DMS53 (cell line): ENCODE measurements at regions not wholly inside any gene's neighbourhood (a gene's known extent, or its start where the extent isn't known, plus 50 kb on each side); places are given as distances from the start of the nearest gene placed in this dataset.

Experiments
- DNase-seq: peaks from one replicate; lab custom pipeline; 2025; lab: John Stamatoyannopoulos, UW

DNA sequence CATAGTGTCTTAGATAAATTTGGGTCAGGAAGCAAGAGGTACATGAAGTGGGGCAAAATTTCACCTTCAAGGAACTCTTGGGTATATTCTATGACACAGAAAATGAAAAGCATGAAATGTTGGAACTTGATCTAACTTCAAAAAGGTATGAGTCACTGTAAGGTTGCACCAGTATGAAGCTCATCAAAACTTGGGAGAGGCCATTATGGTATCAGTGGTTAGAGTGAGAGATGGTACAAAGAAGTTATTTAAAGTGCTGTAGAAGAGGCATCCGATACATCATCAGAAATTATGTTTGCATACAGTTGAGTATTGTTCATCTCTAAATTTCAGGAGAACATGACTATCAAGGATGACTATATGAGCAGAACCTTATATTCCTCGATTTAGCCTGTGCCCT, 302.9 kb upstream of the SUCLG2 start:
- no peak for DNase-seq

GRCh38 chr3:67947808-67948508, 293.5 kb upstream of the SUCLG2 start:
- DNase-seq, result peak; percentile 72

- no peak for DNase-seq
Measured at GRCh38 chr3:67946436-67946835, 292.0 kb upstream of the SUCLG2 start.

DNA sequence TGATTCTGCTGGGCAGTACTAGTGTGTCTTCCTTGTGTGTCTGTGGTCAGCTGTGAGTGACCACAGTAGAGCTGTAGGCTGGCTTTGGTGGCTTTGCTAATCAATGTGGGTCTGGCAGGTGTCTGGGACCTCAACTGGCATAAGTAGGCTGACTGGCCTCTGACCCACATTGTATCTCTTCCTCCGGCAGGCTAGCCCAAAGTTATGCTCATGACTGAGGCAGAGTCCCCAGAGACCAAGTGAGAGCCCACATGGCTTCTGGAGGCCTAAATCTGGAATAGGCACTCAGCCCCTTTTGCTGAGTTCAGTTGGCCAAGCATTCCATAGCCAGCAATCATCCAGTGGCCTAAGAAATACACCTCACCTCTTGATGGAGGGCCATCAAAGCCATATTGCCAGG, 289.1 kb upstream of the SUCLG2 start:
- DNase-seq, result no peak

DNA sequence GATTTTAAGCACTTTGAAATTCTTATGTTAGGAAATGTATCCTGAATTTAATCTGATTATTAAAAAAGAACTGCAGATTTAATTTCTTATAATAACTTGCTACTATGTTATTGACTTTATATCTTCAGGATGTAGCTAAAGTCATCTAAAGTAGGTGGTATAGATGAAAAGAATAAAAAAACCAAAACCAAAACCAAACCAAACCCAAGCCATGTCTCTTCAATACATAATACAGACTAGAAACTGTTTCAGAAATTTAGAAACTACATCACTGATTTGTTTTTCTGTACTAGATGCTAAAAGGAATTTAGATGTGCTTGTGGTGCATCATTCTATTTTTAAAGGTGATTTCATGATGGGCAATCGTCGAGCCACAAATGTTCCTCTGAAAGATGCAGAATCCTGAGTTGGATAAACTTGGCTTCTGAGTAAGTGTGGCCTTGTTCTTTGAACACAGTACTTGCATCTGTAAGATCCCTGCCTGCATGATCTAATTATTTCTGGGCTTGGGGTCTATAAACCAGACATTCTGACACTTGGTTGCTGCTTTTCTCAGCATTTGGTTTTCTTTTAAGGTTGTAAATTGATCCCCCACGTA, 287.1 kb upstream of the SUCLG2 start:
- DNase-seq, result no peak

- DNase-seq, result peak; percentile 0
Measured at GRCh38 chr3:67940210-67940952, 286.0 kb upstream of the SUCLG2 start.

- DNase-seq, result no peak
Measured at GRCh38 chr3:67937498-67938118, 283.2 kb upstream of the SUCLG2 start.

DNA sequence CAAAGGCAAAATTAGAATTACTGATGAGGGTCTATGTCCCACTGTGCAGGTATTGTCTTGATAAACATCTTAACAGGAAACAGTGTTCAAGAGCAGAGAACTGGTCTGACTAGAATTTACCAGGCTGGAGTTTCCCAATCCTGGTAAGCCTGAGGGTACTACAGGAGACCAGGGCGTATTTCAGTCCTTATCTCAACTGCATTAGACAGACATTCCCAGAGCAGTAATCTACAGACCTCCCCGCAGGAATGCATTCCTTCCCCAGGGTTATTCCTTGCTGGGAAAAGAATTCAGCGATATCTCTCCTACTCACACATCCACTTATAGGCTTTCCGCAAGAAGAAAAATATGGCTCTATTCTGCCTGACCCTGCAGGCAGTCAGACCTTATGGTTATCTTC, 276.0 kb upstream of the SUCLG2 start:
- peak; percentile 0 for DNase-seq

DNA sequence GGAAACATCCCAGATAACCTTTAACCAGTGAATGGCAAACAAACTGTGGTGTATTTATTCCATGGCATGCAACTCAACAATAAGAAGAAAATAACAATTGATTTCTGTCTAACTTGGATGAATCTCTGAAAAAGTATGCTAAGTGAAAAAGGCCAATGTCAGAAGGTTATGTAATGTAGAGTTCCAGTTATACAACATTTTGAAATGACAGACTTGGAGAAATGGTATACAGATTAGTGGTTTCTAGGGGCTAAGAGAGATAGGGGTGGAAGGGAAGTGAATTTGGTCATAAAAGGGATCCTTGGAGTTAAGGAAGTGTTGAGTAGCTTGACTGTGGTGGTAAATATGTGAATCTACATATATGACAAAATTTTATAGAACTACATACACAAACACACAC, 269.4 kb upstream of the SUCLG2 start:
- no peak for DNase-seq

DNA sequence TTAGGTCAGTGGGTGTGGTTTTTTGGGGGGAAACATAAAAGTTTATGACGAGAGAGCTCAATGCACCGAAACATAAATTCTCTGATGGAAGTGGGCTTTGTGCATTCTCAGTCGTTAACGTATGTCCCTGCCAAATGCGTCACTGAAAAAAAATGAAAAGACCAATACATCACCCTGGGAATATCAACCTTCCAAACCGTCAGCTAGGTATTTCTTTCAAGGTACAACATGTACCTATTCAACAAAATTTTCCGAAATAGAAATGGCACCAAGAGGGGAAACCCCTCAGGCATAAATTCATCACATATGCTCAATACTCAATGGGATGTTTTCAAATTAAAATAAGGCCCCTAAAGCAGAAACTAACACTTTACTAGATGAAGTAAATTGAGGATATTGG, 266.6 kb upstream of the SUCLG2 start:
- DNase-seq, result no peak

- no peak for DNase-seq
Measured at GRCh38 chr3:67920311-67920710, 265.9 kb upstream of the SUCLG2 start.

DNA sequence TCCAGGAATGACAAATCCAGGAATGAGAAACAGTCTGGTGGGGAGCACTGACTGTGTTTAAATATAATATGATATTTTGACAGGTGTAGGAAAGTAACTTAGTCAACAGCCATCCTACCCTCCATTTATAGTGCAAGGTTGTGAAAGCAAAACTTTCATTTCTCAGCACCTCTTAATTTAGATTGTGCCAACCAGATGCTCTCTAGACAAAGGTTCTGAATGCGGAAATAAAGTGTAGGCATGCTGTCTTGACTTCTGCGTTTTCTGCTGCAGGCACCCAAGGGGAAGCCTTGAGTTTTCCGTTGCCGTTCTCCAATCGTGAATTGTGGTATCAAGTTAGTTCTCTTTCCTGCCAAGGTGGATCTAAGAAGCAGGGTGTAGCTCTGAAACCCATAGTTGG, 261.9 kb upstream of the SUCLG2 start:
- no peak for DNase-seq

DNA sequence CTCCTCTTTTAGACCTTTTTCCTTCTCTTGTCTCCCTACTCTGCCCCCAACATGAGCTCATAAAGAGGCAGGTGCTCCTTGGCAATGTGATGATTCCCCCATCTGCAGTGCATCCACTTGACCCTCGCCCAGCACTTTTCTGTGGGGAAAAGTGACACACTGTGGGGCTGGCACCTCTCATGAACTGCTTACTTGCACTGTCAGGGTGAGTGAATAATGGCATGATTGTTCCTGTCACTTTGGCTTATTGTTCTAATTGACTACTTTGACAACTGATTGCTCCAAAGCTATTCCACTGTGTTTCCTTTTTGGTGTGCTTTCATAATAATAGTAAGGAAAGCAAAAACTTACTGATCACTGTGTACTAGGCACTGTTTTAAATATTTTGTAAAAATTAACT, 253.3 kb upstream of the SUCLG2 start:
- no peak for DNase-seq

DNA sequence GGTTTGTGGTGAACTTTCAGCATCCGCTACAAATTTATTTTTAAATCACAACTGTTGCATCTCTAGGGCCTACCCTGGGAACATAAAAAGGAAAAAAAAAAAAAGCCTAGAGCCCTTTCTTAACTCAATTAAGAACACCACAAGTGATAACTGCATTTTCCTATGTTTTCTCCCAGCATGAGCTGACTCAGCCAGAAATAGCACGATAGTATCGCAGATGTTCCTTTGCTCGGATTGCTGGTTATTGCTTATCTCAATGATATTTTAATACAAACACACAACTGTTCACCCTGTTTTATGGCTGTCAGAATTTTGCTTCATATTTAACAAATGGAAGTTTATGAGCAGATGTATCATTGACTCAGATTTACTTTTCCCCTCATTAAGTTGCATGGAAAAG, 251.8 kb upstream of the SUCLG2 start:
- DNase-seq, result no peak

DNA sequence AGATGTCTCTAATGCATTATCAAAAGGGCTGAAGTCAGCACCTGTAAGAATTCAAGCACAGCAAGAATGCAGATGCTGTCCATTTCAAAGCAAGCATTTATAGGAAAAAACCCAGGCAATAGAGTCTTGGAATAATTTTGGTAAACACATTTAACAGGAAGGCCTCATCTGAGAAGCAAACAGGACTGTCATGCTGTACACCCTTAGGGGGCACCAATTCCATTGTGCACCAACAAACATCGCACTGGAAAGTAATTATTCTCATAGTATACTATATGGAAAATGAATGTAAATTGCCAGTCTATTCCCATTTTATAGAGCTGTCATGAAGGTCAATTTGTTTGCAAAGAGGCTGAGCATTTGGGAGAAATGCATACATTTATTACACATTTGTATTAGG, 247.3 kb upstream of the SUCLG2 start:
- DNase-seq, result peak; percentile 1

DNA sequence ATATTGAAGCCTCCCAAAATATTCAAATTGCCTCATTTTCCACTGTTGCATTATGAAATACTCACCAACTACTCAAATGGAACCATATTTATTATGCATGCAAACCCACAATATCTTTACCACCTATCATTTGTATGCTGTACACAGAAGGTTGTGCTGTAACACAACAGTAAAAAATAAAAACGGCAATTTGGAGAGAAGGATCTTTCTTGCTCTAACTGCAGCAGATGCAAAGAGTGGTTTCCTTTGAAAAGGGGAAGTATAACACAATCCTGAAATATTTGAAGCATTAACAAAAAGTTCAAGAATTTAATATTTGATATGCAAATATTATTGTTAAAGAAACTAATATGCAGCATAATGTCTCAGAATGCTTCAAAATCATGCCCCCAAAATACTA, 244.5 kb upstream of the SUCLG2 start:
- no peak for DNase-seq

DNA sequence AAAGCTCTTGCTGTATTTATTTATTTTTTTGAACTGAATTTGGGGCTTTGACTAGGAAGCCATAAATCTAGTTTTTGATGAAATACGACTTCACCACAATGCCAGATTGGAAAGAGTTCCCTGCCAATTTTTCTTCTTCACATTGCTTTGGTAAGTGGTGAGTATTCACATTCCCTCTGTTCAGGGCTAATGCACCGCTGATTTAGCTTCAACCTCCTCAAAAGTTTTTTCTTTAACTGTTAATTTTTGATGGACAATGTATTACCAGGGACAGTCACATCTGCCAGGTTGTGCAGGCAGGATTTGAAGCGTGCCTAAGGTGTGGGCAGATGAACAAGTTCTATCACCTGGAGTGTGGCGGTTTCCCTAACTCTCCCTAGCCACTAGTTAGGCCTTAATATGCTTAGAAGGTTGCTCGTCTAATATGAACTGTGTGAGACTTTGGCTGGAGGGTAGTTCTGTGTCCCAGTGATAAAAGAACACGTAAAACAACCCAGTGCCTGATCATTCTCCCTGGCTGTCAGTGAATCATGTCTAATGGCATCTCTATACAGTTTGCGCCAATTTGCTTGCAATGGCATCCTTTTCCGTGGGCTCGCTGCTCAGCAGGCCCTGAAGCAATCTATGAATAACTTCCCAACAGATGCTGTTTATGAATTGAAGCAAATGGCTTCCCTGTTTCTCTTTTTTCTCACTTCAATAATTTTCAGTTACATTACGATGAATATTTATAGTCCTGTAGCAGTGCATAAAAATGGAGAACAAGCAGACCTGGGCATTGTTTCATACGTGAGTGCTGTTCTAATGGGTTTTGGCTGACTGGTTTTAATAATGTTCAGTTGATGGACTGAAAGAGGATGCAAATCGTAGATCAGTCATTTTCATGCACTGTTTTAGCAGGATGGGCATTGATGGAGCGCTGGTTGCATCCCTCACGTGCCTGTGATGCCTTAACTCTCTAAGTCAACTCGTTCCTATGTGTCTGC, 243.2 kb upstream of the SUCLG2 start:
- no peak for DNase-seq

- no peak for DNase-seq
Measured at GRCh38 chr3:67896130-67896529, 241.7 kb upstream of the SUCLG2 start.

DNA sequence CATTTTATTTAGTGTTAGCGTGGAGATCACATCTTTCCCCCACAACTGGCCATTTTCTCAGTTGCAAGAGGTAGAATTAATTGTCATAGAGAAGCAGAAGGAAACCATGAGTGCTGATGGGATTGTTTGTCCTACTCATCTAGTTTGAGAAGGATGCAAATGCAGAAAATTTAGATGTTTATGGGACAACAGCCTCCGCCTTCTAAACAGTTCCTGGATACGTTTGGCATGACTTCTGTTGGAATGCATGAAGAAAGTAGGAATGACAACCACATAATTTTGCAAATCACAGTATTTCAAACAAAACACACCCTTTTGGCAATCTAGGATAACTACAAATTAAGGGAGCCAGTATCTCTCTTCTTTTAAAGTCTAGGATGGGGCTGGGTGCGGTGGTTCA, 240.1 kb upstream of the SUCLG2 start:
- DNase-seq, result no peak

GRCh38 chr3:67884345-67884744, 229.9 kb upstream of the SUCLG2 start:
- DNase-seq, result no peak

DNA sequence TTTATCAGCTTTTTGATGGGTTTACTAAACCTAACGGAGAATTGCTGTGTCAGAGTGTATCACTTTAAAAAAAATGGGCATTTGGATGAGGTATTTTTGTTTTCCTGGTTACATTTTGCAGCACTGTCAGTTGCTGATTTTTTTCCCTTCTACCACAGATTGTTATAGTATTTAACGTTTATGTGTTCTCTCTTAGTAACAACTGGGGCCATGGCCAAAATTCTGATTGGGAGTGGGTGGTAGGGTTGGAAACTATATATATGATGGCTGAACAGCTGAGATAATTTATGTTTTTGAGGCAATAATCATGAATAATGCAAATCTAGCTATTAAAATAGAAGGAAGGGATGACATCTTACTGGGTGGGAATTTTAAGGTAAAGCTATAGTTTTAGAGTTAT, 229.4 kb upstream of the SUCLG2 start:
- no peak for DNase-seq

DNA sequence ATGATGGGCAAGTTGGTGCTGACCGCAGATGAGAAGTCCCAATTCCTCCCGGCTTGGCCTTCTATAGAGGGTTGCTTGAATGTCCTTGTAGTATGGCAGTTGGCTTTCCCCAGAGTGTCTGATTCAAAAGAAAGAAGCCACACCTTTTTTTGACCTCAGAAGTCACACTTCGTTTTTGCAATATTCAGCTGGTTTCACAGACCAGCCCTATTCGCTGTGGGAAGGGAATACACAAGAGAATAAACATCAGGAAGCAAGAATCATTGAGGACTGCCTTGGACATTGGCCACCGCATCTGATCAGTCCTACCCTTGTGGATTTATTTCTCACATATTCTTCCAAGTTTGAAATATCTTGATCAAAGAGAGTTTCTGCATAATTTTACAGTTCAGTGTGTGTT, 228.6 kb upstream of the SUCLG2 start:
- DNase-seq, result no peak
